ENCODE measurements at regions not wholly inside any gene's neighbourhood (a gene's known extent, or its start where the extent isn't known, plus 50 kb on each side); places are given as distances from the start of the nearest gene placed in this dataset.

- TF ChIP-seq EZH2 (IDR thresholded peaks at IDR 0.05; ENCODE audit: borderline replicate concordance, low read depth, low read length, severe bottlenecking): no peak
- TF ChIP-seq, protein P1, sequence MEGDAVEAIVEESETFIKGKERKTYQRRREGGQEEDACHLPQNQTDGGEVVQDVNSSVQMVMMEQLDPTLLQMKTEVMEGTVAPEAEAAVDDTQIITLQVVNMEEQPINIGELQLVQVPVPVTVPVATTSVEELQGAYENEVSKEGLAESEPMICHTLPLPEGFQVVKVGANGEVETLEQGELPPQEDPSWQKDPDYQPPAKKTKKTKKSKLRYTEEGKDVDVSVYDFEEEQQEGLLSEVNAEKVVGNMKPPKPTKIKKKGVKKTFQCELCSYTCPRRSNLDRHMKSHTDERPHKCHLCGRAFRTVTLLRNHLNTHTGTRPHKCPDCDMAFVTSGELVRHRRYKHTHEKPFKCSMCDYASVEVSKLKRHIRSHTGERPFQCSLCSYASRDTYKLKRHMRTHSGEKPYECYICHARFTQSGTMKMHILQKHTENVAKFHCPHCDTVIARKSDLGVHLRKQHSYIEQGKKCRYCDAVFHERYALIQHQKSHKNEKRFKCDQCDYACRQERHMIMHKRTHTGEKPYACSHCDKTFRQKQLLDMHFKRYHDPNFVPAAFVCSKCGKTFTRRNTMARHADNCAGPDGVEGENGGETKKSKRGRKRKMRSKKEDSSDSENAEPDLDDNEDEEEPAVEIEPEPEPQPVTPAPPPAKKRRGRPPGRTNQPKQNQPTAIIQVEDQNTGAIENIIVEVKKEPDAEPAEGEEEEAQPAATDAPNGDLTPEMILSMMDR (IDR thresholded peaks at IDR 0.05; ENCODE audit: extremely low read depth in 1 of 2, insufficient read depth in 1 of 2, low read depth in 1 of 2, low read length in 2 of 2): no peak
- no peak for TF ChIP-seq POLR2AphosphoS5 (IDR thresholded peaks at IDR 0.05; ENCODE audit: insufficient read depth, low read depth, low read length)
- TF ChIP-seq MYC (IDR thresholded peaks at IDR 0.05; ENCODE audit: low read depth, low read length): no peak
Measured at GRCh38 chr7:81462672-81463071, 307.2 kb downstream of the HGF start.
